GM12801 (cell line): ENCODE measurements at regions not wholly inside any gene's neighbourhood (a gene's known extent, or its start where the extent isn't known, plus 50 kb on each side); places are given as distances from the start of the nearest gene placed in this dataset.

ENCODE experiments used
- CTCF ChIP-seq: IDR thresholded peaks from one replicate; pipeline ENCODE4 v1.5.1; 2011; ENCODE audit warnings: control low read depth; ENCODE audit not compliant: insufficient read length; ENCODE audit errors: extremely low read depth

GRCh38 chr10:107552963-107553362, 388.5 kb upstream of the SORCS1 start:
- no peak for TF ChIP-seq CTCF

- no peak for TF ChIP-seq CTCF
Observed at GRCh38 chr10:107548301-107548700, 383.8 kb upstream of the SORCS1 start.

GRCh38 chr10:107546986-107547385, 382.5 kb upstream of the SORCS1 start:
- no peak for TF ChIP-seq CTCF

- no peak for TF ChIP-seq CTCF
Observed at GRCh38 chr10:107546284-107546683, 381.8 kb upstream of the SORCS1 start.

- TF ChIP-seq CTCF: no peak
Observed at GRCh38 chr10:107545717-107546116, 381.2 kb upstream of the SORCS1 start.

GRCh38 chr10:107544706-107545520, 380.4 kb upstream of the SORCS1 start:
- no peak for TF ChIP-seq CTCF

- TF ChIP-seq CTCF: no peak
Observed at GRCh38 chr10:107542607-107543006, 378.1 kb upstream of the SORCS1 start.
